ENCODE measurements at regions not wholly inside any gene's neighbourhood (a gene's known extent, or its start where the extent isn't known, plus 50 kb on each side); places are given as distances from the start of the nearest gene placed in this dataset.
A peak's percentile ranks its signal among the peaks of the same experiment; 100 is the strongest.

- DNase-seq (ENCODE audit: insufficient read length, low spot score) = no peak
- peak; percentile 92 for FAIRE-seq
Observed at GRCh38 chrX:36436361-36436760, 516.8 kb downstream of the CFAP47 start.

GRCh38 chrX:36443007-36443406 is 523.5 kb downstream of the CFAP47 start:
- no peak for FAIRE-seq
- no peak for DNase-seq (ENCODE audit: insufficient read length, low spot score)

DNA sequence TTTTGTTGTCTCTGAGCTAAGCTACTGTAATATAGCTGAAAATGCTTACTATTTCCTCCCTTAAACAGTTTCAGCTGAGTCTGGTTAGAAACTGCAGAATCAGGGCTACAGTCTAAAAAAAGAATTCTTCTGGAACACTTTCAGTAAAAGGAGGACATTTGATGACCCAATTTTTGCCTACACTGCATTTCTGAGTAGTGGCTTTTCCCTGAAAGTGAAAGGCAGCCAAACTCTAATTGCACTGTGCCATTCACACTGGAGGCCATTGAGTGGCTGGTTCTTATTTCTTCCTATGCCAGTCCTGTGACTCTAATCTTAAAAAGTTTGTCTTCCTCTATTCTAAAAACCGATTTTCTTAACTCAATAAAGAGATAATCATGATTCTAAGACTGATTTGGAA is 526.0 kb downstream of the CFAP47 start:
- FAIRE-seq (no peak), DNase-seq (ENCODE audit: insufficient read length, low spot score) (no peak)

DNA sequence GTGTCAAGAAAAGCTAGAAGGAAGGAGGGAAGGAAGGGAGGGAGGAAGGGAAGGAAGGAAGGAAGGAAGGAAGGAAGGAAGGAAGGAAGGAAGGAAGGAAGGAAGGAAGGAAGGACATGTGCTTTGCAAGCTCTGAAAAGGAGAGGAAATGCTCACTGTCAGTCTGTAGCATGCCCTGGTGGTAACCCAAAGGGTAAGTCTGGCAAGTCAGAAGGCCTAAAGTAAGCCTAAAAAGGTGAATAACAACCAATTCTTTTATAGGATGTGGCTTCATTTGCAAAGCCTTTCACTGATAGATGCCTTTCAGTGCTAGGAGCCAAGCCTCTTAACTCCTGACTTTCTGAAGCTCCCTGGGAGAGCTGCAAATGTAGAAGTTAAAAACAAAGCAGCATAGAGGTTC is 542.6 kb downstream of the CFAP47 start:
- FAIRE-seq (no peak), DNase-seq (ENCODE audit: insufficient read length, low spot score) (no peak)

DNA sequence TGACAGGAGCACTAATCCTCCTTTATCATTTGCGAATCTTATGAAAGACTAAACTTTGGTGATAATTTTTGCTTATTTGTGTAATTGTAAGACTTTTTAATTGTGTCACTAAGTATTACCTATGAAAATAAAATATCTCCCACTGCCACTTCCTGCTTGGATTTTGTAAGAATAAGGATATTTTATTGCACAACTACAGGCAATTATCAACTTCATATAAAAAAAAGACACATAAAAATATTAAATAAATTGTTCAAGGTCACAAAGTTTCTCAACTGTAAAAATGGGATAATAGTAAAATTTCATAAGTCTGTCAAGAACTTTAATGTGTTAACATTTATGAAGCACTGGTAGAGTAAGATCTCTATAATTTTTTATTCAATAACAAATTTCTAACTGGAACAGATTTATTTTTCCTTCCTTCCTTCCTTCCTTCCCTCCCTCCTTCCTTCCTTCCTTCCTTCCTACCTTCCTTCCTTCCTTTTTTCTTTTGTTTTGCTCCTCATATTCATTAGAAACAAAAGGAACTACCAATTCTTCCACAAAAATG is 527.6 kb upstream of the FAM47C start:
- FAIRE-seq (no peak), DNase-seq (ENCODE audit: insufficient read length, low spot score) (no peak)

- peak; percentile 57 for FAIRE-seq
- DNase-seq (ENCODE audit: insufficient read length, low spot score) = no peak
Observed at GRCh38 chrX:36501169-36501702, 506.9 kb upstream of the FAM47C start.

- FAIRE-seq (no peak), DNase-seq (ENCODE audit: insufficient read length, low spot score) (no peak)
Observed at GRCh38 chrX:36504625-36505024, 503.5 kb upstream of the FAM47C start.

GRCh38 chrX:36508042-36508441 is 500.1 kb upstream of the FAM47C start:
- DNase-seq (ENCODE audit: insufficient read length, low spot score) (no peak), FAIRE-seq (no peak)

DNA sequence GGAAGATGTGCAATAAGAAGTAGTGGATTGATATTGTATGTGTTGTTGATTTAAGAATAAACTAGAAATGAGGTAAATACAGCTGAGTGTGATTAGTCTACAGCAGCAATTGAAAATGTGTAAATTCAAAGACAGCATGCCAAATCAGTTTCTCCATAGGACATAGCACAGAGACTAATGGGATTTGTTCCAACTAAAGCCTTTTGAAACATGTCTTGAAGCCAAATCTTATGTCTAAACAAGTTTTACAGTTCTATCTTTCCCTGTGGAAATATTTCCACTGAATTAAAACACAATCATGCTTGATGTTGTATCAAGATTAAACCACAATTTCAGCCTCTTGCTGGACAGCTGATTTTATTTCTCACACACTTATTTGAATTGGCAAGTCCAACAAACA is 497.4 kb upstream of the FAM47C start:
- FAIRE-seq = no peak

DNA sequence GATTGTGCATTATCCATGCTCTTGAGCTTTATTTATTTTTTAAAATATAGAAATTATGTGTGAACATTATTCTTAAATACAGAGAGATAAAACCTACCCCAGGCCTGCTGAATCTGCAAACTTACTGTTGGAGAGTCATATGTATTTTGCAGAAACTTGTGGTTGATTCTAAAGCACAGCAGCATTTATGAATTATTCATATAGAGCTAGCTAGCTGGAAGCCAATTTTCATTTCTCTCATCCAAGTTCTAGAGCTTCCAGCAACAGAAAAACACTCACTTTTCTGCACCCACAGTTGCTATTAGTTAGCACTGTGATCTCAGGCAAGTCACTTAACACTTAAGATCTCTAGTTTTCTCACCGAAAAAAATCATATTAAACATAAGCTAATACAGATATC is 479.5 kb upstream of the FAM47C start:
- DNase-seq (ENCODE audit: insufficient read length, low spot score) (no peak), FAIRE-seq (no peak)

More for the DNA sequence above, 497.4 kb upstream of the FAM47C start:
- DNase-seq (ENCODE audit: insufficient read length, low spot score) = no peak

DNA sequence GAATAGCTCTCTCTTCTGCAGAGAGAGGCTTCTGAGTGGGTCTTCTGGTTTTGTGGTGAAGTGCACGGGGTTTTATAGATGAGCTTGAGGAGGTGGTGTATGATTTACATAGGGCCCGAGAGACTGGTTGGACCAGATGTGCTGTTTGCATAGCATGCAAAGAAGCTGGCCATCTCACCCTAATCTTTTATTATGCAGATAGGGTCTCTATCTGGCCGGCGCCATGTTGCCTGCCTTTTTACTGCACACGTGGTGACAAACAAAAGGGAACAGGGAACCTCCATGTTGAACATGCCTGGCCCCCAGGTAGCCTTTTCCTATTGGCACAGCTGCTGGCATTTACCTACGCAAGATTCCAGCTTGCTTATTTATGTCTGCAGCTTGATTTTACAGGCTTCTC is 473.3 kb upstream of the FAM47C start:
- FAIRE-seq (no peak), DNase-seq (ENCODE audit: insufficient read length, low spot score) (no peak)

- DNase-seq (ENCODE audit: insufficient read length, low spot score) (no peak), FAIRE-seq (no peak)
Observed at GRCh38 chrX:36543499-36543898, 464.7 kb upstream of the FAM47C start.

- FAIRE-seq = no peak
- no peak for DNase-seq (ENCODE audit: insufficient read length, low spot score)
Observed at GRCh38 chrX:36562986-36563385, 445.2 kb upstream of the FAM47C start.

DNA sequence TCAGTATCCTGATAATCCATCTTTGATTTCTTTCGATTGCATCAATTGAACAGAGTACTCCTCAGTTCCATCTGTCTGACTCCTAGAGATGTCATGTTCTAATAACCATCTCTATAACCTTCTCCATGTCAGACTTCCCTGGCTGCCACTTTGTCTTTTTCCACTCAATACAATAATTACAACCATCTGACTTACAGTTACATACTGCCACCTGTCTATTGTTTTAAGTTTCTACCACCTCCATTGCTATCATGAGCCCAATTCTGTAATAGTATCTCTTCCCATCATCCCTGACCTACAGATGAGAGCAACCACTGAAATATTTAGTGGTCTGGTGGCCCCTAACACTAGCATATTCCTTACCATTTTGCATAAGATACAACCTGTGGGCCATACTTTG is 439.2 kb upstream of the FAM47C start:
- FAIRE-seq (peak; percentile 42), DNase-seq (ENCODE audit: insufficient read length, low spot score) (no peak)

DNA sequence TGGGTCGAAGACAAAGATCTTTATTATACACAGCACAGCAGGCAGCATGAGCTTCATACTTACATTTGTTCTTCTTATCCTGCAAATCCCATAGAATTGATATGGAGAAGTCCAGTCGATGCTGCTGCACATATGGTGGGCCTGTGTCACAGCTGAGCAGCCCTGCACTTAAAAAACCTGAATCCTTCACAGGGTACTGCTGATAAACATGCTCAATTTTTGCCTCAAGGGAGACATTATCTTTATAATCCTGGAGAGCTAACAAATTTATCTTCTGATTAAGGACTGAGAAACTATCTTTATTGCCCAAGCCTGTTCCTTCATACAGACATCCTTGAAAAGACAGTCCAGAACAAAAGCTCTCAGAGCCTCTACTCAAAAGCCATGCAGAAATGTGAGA is 434.4 kb upstream of the FAM47C start:
- no peak for DNase-seq (ENCODE audit: insufficient read length, low spot score)
- FAIRE-seq = no peak

- peak; percentile 72 for FAIRE-seq
Observed at GRCh38 chrX:36575670-36576069, 432.5 kb upstream of the FAM47C start.

GRCh38 chrX:36577006-36577405 is 431.2 kb upstream of the FAM47C start:
- DNase-seq (ENCODE audit: insufficient read length, low spot score) = no peak
- FAIRE-seq = no peak

More at GRCh38 chrX:36575670-36576069, 432.5 kb upstream of the FAM47C start:
- DNase-seq (ENCODE audit: insufficient read length, low spot score) = no peak

GRCh38 chrX:36581030-36581429 is 427.1 kb upstream of the FAM47C start:
- no peak for FAIRE-seq

GRCh38 chrX:36583674-36584073 is 424.5 kb upstream of the FAM47C start:
- FAIRE-seq (no peak), DNase-seq (ENCODE audit: insufficient read length, low spot score) (no peak)

More at GRCh38 chrX:36581030-36581429, 427.1 kb upstream of the FAM47C start:
- DNase-seq (ENCODE audit: insufficient read length, low spot score) = no peak

GRCh38 chrX:36609616-36610585 is 398.3 kb upstream of the FAM47C start:
- FAIRE-seq (peak; percentile 59), DNase-seq (ENCODE audit: insufficient read length, low spot score) (no peak)

GRCh38 chrX:36626898-36627297 is 381.3 kb upstream of the FAM47C start:
- DNase-seq (ENCODE audit: insufficient read length, low spot score) (no peak), FAIRE-seq (no peak)

- FAIRE-seq (peak; percentile 48), DNase-seq (ENCODE audit: insufficient read length, low spot score) (no peak)
Observed at GRCh38 chrX:36640232-36640631, 367.9 kb upstream of the FAM47C start.
